HUES64 (cell line): ENCODE measurements at regions not wholly inside any gene's neighbourhood (a gene's known extent, or its start where the extent isn't known, plus 50 kb on each side); places are given as distances from the start of the nearest gene placed in this dataset.

Experiments
- H3K27ac ChIP-seq: 2 replicates; pipeline ENCODE4 v1.7.0; 2013; ENCODE audit warnings: low read depth, low read length, inconsistent platforms
- H3K27me3 ChIP-seq: 2 replicates; pipeline ENCODE4 v1.6.1; 2013; ENCODE audit warnings: mild to moderate bottlenecking, low read length; ENCODE audit not compliant: insufficient read depth
- H3K36me3 ChIP-seq: 2 replicates; pipeline ENCODE4 v1.6.1; 2013; ENCODE audit warnings: mild to moderate bottlenecking, low read length; ENCODE audit not compliant: insufficient read depth
- H3K4me1 ChIP-seq: 2 replicates; pipeline ENCODE4 v1.6.1; 2013; ENCODE audit warnings: mild to moderate bottlenecking, low read length, moderate library complexity; ENCODE audit not compliant: insufficient read depth
- H3K4me3 ChIP-seq: 2 replicates; pipeline ENCODE4 v1.5.1; 2013; ENCODE audit warnings: mild to moderate bottlenecking, low read length, moderate library complexity
- H3K9ac ChIP-seq: 2 replicates; pipeline ENCODE4 v1.6.1; 2013; ENCODE audit warnings: mild to moderate bottlenecking, low read depth, low read length
- H3K9me3 ChIP-seq: 2 replicates; pipeline ENCODE4 v1.6.1; 2013; ENCODE audit warnings: low read depth, low read length; ENCODE audit not compliant: insufficient read depth
- WGBS: fragments of 150-250, 120-280 bp; methylation state at CpG from one replicate; pipeline ENCODE4 v1.1.7; 2013; ENCODE audit warnings: missing lambda C conversion rate; 5-methylcytosine and 5-hydroxymethylcytosine counted together

DNA sequence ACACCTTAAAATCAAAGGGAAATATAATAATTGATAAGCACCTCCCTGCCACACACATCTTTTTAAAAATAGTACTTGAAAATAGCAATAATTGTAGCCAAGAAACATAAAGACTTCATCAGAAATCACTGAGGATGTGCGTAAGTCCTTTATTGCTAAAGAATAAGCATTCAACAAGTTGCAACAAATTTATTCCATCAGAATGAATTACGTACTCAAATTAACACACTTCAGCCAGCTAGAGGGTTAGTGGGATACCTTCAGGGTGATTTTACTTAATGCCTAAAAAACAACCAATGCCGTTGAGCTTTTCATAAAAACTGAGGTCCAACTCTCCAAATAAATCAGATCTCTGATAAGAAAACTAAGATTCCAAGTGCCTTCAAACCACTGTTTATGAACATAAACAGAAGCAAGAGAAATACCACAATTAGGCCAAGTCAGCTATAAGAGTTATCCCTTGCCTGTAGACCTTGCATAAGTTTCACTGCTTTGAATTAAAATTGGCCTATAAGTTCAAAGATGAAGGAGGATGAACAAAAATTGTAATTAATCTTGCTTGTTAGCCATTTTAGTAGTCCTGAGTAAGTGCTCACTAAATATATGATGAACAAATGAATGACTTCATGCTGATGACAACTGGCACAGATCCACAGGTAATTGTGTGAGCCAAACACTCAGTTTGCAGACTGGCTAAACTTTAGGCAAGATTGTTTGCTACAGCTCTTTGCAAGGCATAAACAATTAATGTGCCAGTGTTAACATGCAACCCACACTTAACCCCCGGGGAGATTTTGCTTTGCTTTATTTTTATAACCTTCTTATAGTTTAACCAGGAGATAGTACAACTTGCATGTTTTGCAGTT is 375.1 kb upstream of the THBS1 start:
- WGBS, result over 99% methylated on average over 4 of the region's 4 CpGs
- no peaks in the 10 kb centered on the region for H3K36me3 ChIP-seq
- H3K27ac ChIP-seq, result no peak overlapping the region
- H3K4me1 ChIP-seq, result peaks cover 4% of the 10 kb centered on the region; the same call in 1 of the 2 replicates
- no peak overlapping the region for H3K9ac ChIP-seq
- H3K4me3 ChIP-seq, result no peak overlapping the region
- H3K9me3 ChIP-seq, result no peaks in the 10 kb centered on the region
- no peaks in the 10 kb centered on the region for H3K27me3 ChIP-seq

DNA sequence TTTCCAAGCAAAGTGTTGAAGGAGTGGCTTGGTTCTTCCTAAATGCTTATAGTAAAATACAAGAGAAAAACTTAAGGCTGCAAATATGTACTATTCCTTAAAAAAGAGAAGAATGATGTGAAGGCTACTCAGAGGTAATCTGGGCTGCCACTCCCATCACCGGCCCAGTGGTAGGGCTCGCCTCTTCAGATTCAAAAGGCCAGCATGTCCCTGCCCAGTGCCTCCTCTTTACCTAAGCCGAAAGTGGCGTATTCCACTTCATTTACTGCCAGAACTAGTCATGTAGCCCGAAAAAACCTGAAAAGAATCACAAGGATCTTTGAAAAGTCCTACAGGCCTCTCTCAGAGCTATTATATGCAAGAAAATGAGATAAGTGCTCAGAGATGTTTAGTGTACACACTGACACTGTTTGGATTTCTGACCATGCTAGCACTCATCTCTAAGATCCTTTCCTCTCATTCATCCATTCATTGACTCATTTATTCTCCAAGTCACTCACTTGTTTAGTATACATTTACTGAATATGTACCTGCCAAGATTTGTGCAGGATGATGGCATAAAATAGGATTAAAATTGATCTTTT is 373.3 kb upstream of the THBS1 start:
- Histone ChIP-seq H3K4me3 (no peak overlapping the region), H3K4me1 (no peaks in the 10 kb centered on the region), H3K9me3 (peaks cover 8% of the 10 kb centered on the region; the same call in 1 of the 2 replicates), H3K27me3 (no peaks in the 10 kb centered on the region), H3K9ac (no peak overlapping the region), H3K36me3 (0 out of 2 replicates have a peak, but pooled peaks cover 2% of the 10 kb centered on the region), H3K27ac (no peak overlapping the region)
- 94% methylated on average over 5 of the region's 5 CpGs for WGBS

DNA sequence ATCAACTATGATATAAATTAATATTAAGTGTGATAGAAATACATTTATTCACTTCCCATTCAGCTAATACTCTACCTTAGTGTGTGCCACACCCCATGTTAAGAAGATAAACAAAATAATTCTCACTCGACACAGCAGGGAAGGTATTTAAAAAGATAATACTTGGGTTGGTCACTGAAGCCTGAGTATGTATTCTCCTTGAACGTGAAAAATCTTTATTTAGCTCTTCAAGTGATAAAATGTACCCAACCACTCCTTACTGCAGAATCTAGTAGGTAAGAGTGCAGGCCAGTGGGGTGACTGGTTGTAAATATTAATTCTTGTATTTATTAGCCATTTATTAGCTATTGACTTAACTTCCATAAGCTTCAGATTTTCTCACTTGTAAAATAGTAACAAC is 372.7 kb upstream of the THBS1 start:
- 100% methylated on average over 1 of the region's 2 CpGs for WGBS
- Histone ChIP-seq H3K27ac (no peak overlapping the region), H3K4me3 (no peak overlapping the region), H3K4me1 (peaks cover 5% of the 10 kb centered on the region), H3K9ac (no peak overlapping the region), H3K36me3 (0 out of 2 replicates have a peak, but pooled peaks cover 2% of the 10 kb centered on the region), H3K27me3 (no peaks in the 10 kb centered on the region), H3K9me3 (peaks cover 8% of the 10 kb centered on the region; the same call in 1 of the 2 replicates)

- H3K27ac ChIP-seq, result no peak overlapping the region
- H3K36me3 ChIP-seq, result 0 out of 2 replicates have a peak, but pooled peaks cover 2% of the 10 kb centered on the region
- no peaks in the 10 kb centered on the region for H3K27me3 ChIP-seq
- H3K9me3 ChIP-seq, result peaks cover 8% of the 10 kb centered on the region; the same call in 1 of the 2 replicates
- peaks cover 17% of the 10 kb centered on the region for H3K4me1 ChIP-seq
- H3K4me3 ChIP-seq, result no peak overlapping the region
- no peak overlapping the region for H3K9ac ChIP-seq
- 98% methylated on average over 3 of the region's 3 CpGs for WGBS
These were observed 371.2 kb upstream of the THBS1 start for GRCh38 chr15:39209548-39210211.

DNA sequence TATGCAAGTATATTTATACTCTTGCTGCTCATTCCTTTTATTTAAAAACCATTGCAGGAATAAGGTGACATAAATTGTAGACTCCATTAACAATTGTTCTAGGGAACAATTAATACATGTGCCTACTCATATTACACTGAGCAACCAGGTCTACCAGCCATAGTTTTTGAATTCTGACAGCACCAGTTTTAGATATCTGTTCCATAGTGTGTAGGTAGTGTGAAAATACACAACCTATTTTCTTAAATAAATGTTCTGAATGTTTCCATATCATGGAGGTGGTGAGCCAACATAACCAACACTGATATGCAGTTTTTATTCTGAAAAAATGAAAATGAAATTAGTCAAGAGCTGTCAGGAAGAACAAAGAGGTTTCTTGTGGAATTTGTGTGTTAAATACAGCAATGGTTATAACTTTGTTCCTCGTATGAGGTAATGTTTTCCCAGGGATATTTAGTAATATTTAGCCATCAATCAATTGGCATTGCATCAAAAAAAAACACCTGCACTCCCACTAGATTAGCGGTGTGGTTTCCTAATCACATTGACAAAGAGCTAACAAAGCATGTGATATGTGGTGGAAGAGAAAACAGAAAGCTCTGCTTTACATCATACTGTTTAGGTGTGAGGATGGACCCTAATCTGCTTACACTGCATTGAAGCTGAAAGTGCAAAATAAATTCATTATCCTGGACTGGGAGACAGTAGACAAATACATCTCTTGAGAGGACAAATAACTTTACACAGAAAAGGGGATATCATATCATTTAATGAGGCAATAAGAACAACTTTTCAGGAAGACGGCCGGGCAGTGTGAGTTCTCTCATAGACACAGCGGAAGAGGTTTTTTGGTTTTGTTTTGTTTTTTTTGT is 369.5 kb upstream of the THBS1 start:
- Histone ChIP-seq H3K36me3 (0 out of 2 replicates have a peak, but pooled peaks cover 2% of the 10 kb centered on the region), H3K9ac (no peak overlapping the region), H3K4me3 (no peak overlapping the region), H3K27me3 (no peaks in the 10 kb centered on the region), H3K27ac (no peak overlapping the region), H3K9me3 (peaks cover 8% of the 10 kb centered on the region; the same call in 1 of the 2 replicates), H3K4me1 (peaks cover 24% of the 10 kb centered on the region)
- 97% methylated on average over 5 of the region's 5 CpGs for WGBS

- H3K36me3 ChIP-seq, result 0 out of 2 replicates have a peak, but pooled peaks cover 2% of the 10 kb centered on the region
- H3K9me3 ChIP-seq, result peaks cover 8% of the 10 kb centered on the region; the same call in 1 of the 2 replicates
- H3K27ac ChIP-seq, result peak overlapping the region; percentile 96
- no peaks in the 10 kb centered on the region for H3K27me3 ChIP-seq
- H3K9ac ChIP-seq, result peak overlapping the region; percentile 55; the same call in 1 of the 2 replicates
- H3K4me3 ChIP-seq, result 0 out of 2 replicates have a peak overlapping the region, but pooled peaks have one; percentile 0
- 15% methylated on average over 7 of the region's 7 CpGs for WGBS
- H3K4me1 ChIP-seq, result peaks cover 30% of the 10 kb centered on the region
These were observed 367.5 kb upstream of the THBS1 start for GRCh38 chr15:39213385-39213840.

- Histone ChIP-seq H3K9ac (no peak overlapping the region), H3K4me3 (no peak overlapping the region), H3K4me1 (peaks cover 30% of the 10 kb centered on the region), H3K9me3 (peaks cover 8% of the 10 kb centered on the region; the same call in 1 of the 2 replicates), H3K27ac (no peak overlapping the region), H3K27me3 (no peaks in the 10 kb centered on the region), H3K36me3 (0 out of 2 replicates have a peak, but pooled peaks cover 2% of the 10 kb centered on the region)
- 98% methylated on average over 3 of the region's 5 CpGs for WGBS
These were observed 365.9 kb upstream of the THBS1 start for GRCh38 chr15:39215015-39215414.

DNA sequence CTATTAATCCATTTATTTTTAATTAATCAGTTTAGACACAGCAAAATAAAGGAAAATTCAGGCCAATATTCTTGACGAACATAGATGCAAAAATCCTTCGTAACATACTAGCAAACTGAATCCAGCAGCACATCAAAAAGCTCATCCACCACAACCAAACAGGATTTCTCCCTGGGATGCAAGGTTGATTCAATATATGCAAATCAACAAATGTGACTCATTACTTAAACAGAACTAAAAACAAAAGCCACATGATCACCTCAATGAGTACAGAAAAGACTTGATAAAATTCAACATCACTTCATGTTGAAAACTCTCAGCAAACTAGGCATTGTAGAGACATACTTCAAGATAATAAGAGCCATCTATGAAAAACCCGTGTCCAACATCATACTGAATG is 364.1 kb upstream of the THBS1 start:
- H3K9me3 ChIP-seq, result peaks cover 3% of the 10 kb centered on the region; the same call in 1 of the 2 replicates
- H3K27ac ChIP-seq, result no peak overlapping the region
- no peak overlapping the region for H3K9ac ChIP-seq
- peaks cover 30% of the 10 kb centered on the region for H3K4me1 ChIP-seq
- H3K36me3 ChIP-seq, result 0 out of 2 replicates have a peak, but pooled peaks cover 2% of the 10 kb centered on the region
- 91% methylated on average over 3 of the region's 3 CpGs for WGBS
- H3K4me3 ChIP-seq, result no peak overlapping the region
- H3K27me3 ChIP-seq, result no peaks in the 10 kb centered on the region

- Histone ChIP-seq H3K4me3 (no peak overlapping the region), H3K36me3 (no peaks in the 10 kb centered on the region), H3K27ac (no peak overlapping the region), H3K27me3 (no peaks in the 10 kb centered on the region), H3K9ac (no peak overlapping the region), H3K4me1 (peaks cover 13% of the 10 kb centered on the region; the same call in 1 of the 2 replicates), H3K9me3 (no peaks in the 10 kb centered on the region)
- WGBS, result no CpG with 5 or more reads among the region's 1 CpG
These were observed 361.3 kb upstream of the THBS1 start for GRCh38 chr15:39219608-39220007.
